ENCODE measurements at regions not wholly inside any gene's neighbourhood (a gene's known extent, or its start where the extent isn't known, plus 50 kb on each side); places are given as distances from the start of the nearest gene placed in this dataset.

- TF ChIP-seq CTCF (IDR thresholded peaks at IDR 0.05 in 4 of 5, conservative IDR thresholded peaks at IDR 0.05 in 1 of 5): no peak
- no peak for TF ChIP-seq POLR2A (IDR thresholded peaks at IDR 0.05)
- intact Hi-C loops (cut with DNase I; ENCODE audit: low total_unique reads): no loop called here
- ATAC-seq: no peak
- no peak for DNase-seq
- H3K9me3 ChIP-seq: no peaks in the 10 kb centered on the region
- in situ Hi-C loops (cut with MboI; ENCODE audit: low sequenced_read_pairs in 4 of 4): no loop called here
- no peaks in the 10 kb centered on the region for H3K27me3 ChIP-seq
- H3K27ac ChIP-seq: no peak overlapping the region
- no peaks in the 10 kb centered on the region for H3K36me3 ChIP-seq
- no peaks in the 10 kb centered on the region for H3K4me1 ChIP-seq
- no peak overlapping the region for H3K4me3 ChIP-seq
Measured at GRCh38 chr5:98470747-98471146, 302.7 kb upstream of the RGMB start.

GRCh38 chr5:98471458-98471857, 302.0 kb upstream of the RGMB start:
- H3K4me1 ChIP-seq: no peaks in the 10 kb centered on the region
- no peaks in the 10 kb centered on the region for H3K36me3 ChIP-seq
- H3K27me3 ChIP-seq: no peaks in the 10 kb centered on the region
- H3K4me3 ChIP-seq: no peak overlapping the region
- no peak for TF ChIP-seq POLR2A (IDR thresholded peaks at IDR 0.05)
- no peak for TF ChIP-seq CTCF (IDR thresholded peaks at IDR 0.05 in 4 of 5, conservative IDR thresholded peaks at IDR 0.05 in 1 of 5)
- in situ Hi-C loops (cut with MboI; ENCODE audit: low sequenced_read_pairs in 4 of 4): no loop called here
- no peak overlapping the region for H3K27ac ChIP-seq
- ATAC-seq: no peak
- intact Hi-C loops (cut with DNase I; ENCODE audit: low total_unique reads): no loop called here
- DNase-seq: no peak
- H3K9me3 ChIP-seq: no peaks in the 10 kb centered on the region

DNA sequence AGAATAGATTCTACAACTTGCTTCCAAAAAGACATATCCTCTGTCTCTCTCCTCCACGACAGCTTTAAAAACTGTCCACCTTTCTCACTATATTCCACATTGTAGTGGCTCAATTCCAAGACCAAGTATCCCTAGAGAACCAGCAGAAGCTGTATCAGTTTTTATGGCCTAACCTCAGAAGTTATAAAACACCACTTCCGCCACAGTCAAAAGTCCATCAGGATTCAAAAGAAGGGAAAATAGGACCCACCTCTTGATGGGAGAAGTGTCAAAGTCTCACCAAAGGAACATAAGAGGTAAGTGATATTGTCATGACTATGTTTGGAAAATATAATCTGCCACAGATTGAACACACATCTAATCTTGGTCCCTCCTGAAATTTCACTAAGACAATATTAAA, 299.2 kb upstream of the RGMB start:
- DNase-seq: no peak
- Histone ChIP-seq H3K27me3 (no peaks in the 10 kb centered on the region), H3K9me3 (no peaks in the 10 kb centered on the region), H3K27ac (no peak overlapping the region), H3K4me3 (no peak overlapping the region), H3K4me1 (no peaks in the 10 kb centered on the region), H3K36me3 (no peaks in the 10 kb centered on the region)
- no peak for TF ChIP-seq CTCF (IDR thresholded peaks at IDR 0.05 in 4 of 5, conservative IDR thresholded peaks at IDR 0.05 in 1 of 5)
- TF ChIP-seq POLR2A (IDR thresholded peaks at IDR 0.05): no peak
- in situ Hi-C loops (cut with MboI; ENCODE audit: low sequenced_read_pairs in 4 of 4) (no loop called here), intact Hi-C loops (cut with DNase I; ENCODE audit: low total_unique reads) (no loop called here)
- no peak for ATAC-seq

GRCh38 chr5:98474782-98475181, 298.7 kb upstream of the RGMB start:
- Histone ChIP-seq H3K27ac (no peak overlapping the region), H3K9me3 (no peaks in the 10 kb centered on the region), H3K4me1 (no peaks in the 10 kb centered on the region), H3K36me3 (no peaks in the 10 kb centered on the region), H3K27me3 (no peaks in the 10 kb centered on the region), H3K4me3 (no peak overlapping the region)
- in situ Hi-C loops (cut with MboI; ENCODE audit: low sequenced_read_pairs in 4 of 4): no loop called here
- ATAC-seq: no peak
- intact Hi-C loops (cut with DNase I; ENCODE audit: low total_unique reads): no loop called here
- DNase-seq: no peak
- TF ChIP-seq CTCF (IDR thresholded peaks at IDR 0.05 in 4 of 5, conservative IDR thresholded peaks at IDR 0.05 in 1 of 5) (no peak), POLR2A (IDR thresholded peaks at IDR 0.05) (no peak)

Data from gastrocnemius medialis (tissue), 4 donors.